K562 (cell line): ENCODE measurements at regions not wholly inside any gene's neighbourhood (a gene's known extent, or its start where the extent isn't known, plus 50 kb on each side); places are given as distances from the start of the nearest gene placed in this dataset.

Experiments used
- CBX5 ChIP-seq: IDR thresholded peaks from 2 replicates; pipeline ENCODE4 v1.6.1; 2014; ENCODE audit warnings: low read depth, borderline replicate concordance
- HEY1 ChIP-seq: fragments of 250-450 bp; sonication (Bioruptor Pico); IDR thresholded peaks from 2 replicates; pipeline ENCODE4 v1.5.0; 2020; ENCODE audit warnings: mild to moderate bottlenecking, moderate library complexity, borderline replicate concordance
- HOXB6 ChIP-seq: fragments of 250-450 bp; sonication (Bioruptor Pico); IDR thresholded peaks from 2 replicates; pipeline ENCODE4 v1.5.1; 2022; ENCODE audit warnings: mild to moderate bottlenecking, borderline replicate concordance
- MTF1 ChIP-seq: fragments of 250-450 bp; sonication (Bioruptor Pico); IDR thresholded peaks from 2 replicates; pipeline ENCODE4 v1.9.0; 2021; ENCODE audit warnings: moderate library complexity, mild to moderate bottlenecking, inconsistent platforms, borderline replicate concordance
- NEUROD1 ChIP-seq: fragments of 150-350 bp; IDR thresholded peaks from 2 replicates; pipeline ENCODE4 v1.6.1; 2014; ENCODE audit warnings: borderline replicate concordance, low read length, low read depth; ENCODE audit not compliant: partially characterized antibody
- SMARCC2 ChIP-seq: fragments of 450-650 bp; IDR thresholded peaks from 2 replicates; pipeline ENCODE4 v1.6.1; 2017; ENCODE audit warnings: antibody characterized with exemption, moderate library complexity, mild to moderate bottlenecking, low read depth
- TFE3 ChIP-seq: fragments of 450-650 bp; formaldehyde crosslinking; IDR thresholded peaks from 2 replicates; pipeline ENCODE4 v1.4.0; 2020; ENCODE audit warnings: mild to moderate bottlenecking, mixed read lengths
- ZSCAN32 ChIP-seq: fragments of 450-650 bp; formaldehyde crosslinking; IDR thresholded peaks from 2 replicates; pipeline ENCODE4 v1.4.0; 2020; ENCODE audit warnings: mild to moderate bottlenecking, moderate library complexity
- TF ChIP-seq, protein P1 (sequence below): IDR thresholded peaks from 3 replicates; pipeline ENCODE4 v1.6.1; 2011; ENCODE audit warnings: borderline replicate concordance, mild to moderate bottlenecking, moderate library complexity; ENCODE audit not compliant: insufficient read length; ENCODE audit errors: extremely low read depth

GRCh38 chr2:126345691-126346090 is 310.3 kb upstream of the GYPC start (continued):
- TF ChIP-seq CBX5 (no peak), HOXB6 (no peak), MTF1 (CRISPR knock-in tag) (no peak), TFE3 (no peak), HEY1 (CRISPR knock-in tag) (no peak), ZSCAN32 (CRISPR knock-in tag) (no peak), NEUROD1 (no peak), SMARCC2 (no peak)
- TF ChIP-seq, protein P1, sequence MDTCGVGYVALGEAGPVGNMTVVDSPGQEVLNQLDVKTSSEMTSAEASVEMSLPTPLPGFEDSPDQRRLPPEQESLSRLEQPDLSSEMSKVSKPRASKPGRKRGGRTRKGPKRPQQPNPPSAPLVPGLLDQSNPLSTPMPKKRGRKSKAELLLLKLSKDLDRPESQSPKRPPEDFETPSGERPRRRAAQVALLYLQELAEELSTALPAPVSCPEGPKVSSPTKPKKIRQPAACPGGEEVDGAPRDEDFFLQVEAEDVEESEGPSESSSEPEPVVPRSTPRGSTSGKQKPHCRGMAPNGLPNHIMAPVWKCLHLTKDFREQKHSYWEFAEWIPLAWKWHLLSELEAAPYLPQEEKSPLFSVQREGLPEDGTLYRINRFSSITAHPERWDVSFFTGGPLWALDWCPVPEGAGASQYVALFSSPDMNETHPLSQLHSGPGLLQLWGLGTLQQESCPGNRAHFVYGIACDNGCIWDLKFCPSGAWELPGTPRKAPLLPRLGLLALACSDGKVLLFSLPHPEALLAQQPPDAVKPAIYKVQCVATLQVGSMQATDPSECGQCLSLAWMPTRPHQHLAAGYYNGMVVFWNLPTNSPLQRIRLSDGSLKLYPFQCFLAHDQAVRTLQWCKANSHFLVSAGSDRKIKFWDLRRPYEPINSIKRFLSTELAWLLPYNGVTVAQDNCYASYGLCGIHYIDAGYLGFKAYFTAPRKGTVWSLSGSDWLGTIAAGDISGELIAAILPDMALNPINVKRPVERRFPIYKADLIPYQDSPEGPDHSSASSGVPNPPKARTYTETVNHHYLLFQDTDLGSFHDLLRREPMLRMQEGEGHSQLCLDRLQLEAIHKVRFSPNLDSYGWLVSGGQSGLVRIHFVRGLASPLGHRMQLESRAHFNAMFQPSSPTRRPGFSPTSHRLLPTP: no peak
- TF ChIP-seq, all 486 proteins: peak for 0
